ENCODE measurements at regions not wholly inside any gene's neighbourhood (a gene's known extent, or its start where the extent isn't known, plus 50 kb on each side); places are given as distances from the start of the nearest gene placed in this dataset.
"Not testable (repeated sequence)": the region's sequence is repeated elsewhere in the genome, so short reads cannot be mapped to it uniquely, and the experiment has no call there.

DNA sequence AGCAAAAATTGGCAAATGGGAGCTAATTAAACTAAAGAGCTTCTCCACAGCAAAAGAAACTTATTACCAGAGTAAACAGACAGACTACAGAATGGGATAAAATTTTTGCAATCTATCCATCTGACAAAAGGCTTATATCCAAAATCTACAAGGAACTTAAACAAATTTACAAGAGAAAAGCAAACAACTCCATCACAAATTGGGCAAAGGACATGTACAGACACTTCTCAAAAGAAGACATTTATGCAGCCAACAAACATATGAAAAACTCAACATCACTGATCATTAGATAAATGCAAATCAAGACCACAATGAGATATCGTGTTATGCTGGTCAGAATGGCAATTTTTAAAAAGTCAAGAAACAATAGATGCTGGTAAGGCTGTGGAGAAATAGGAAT, 315.6 kb downstream of the DMAC1 start:
- not testable (repeated sequence) for DNase-seq (ENCODE audit: low read depth in 2 of 3, low spot score in 2 of 3)

- DNase-seq (ENCODE audit: low read depth in 2 of 3, low spot score in 2 of 3), result no peak
Observed at GRCh38 chr9:7481570-7481969, 318.0 kb downstream of the DMAC1 start.

- DNase-seq (ENCODE audit: low read depth in 2 of 3, low spot score in 2 of 3), result no peak
Observed at GRCh38 chr9:7479300-7479699, 320.3 kb downstream of the DMAC1 start.

DNA sequence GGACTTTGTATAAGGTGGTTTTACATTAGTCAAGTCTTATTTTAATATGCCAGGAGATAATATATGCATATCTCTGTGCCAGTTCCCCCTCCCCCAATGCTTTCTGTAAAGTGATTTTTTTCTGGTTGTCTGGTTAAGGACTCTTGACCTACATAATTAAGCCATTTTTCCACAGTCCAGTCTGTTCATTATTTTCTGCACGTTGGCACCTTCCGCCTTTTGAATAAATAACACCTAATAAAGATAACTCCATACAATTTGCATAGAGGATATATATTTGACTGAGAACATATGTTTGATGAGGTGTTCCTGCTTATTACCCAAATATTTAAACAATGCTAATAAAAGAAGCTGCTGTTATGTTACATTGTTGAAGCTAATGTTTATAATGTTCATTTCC, 320.9 kb downstream of the DMAC1 start:
- no peak for DNase-seq (ENCODE audit: low read depth in 2 of 3, low spot score in 2 of 3)

GRCh38 chr9:7467186-7467585, 332.4 kb downstream of the DMAC1 start:
- no peak for DNase-seq (ENCODE audit: low read depth in 2 of 3, low spot score in 2 of 3)

DNA sequence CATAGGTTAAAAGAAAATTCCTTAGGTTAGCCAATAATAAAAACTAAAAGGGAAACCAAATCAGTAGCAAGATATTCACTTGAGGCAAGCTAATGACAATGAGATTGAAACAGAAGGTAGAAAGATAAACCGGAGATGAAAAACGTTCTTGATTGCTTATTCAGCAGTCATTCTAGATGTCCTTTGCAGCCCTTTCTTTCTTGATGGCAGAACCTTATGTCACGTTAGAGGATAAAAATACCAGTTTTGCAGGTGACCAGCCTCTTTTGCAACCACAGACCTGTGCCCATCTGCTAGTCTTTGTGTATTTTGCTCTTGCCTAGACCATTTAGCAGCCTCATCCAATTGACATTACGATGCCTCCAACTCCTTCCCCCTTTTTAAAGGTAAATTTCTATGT, 337.8 kb downstream of the DMAC1 start:
- DNase-seq (ENCODE audit: low read depth in 2 of 3, low spot score in 2 of 3), result no peak

GRCh38 chr9:7456793-7457530, 342.6 kb downstream of the DMAC1 start:
- DNase-seq (ENCODE audit: low read depth in 2 of 3, low spot score in 2 of 3), result no peak

DNA sequence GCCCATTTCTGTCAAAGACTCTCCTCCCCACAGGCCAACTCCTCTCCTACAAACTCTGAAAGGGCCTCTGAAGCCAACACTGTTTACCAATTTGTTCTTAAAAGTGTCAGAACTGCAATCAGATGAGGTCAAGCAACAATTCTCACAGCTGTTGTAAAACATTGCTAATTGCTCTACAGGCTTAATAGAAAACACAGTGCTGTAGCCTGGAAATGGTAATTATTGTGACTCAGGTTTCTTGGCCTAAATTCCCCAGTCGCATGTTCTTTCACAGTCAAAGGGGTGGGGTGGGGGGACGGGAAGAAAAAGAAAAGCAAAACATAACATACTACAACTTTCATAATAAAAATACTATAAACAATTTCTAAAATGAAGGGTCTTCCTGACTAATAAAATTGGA, 343.2 kb downstream of the DMAC1 start:
- DNase-seq (ENCODE audit: low read depth in 2 of 3, low spot score in 2 of 3), result no peak

GRCh38 chr9:7454624-7455023, 345.0 kb downstream of the DMAC1 start:
- DNase-seq (ENCODE audit: low read depth in 2 of 3, low spot score in 2 of 3), result no peak

- DNase-seq (ENCODE audit: low read depth in 2 of 3, low spot score in 2 of 3), result no peak
Observed at GRCh38 chr9:7452378-7452777, 347.2 kb downstream of the DMAC1 start.

DNA sequence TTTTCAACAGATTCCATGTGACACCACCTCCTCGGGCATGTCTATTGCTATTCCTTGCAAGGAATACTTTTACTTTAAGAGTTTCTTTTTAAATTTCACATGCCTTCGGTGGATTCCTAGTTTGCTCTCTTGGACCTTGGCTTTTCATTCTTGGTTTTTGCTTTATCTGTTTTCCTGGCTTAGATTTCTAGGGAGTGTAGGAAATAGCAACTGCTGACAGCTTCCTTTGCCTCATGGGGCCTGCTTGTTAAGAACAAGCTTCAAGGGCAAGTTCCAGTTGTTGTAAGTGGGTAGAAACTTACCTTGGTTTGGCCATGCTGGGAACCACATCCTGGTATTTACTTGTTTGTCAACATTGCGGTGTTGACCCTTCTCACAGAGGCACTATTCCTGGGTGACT, 348.5 kb downstream of the DMAC1 start:
- no peak for DNase-seq (ENCODE audit: low read depth in 2 of 3, low spot score in 2 of 3)

- DNase-seq (ENCODE audit: low read depth in 2 of 3, low spot score in 2 of 3), result no peak
Observed at GRCh38 chr9:7443541-7443940, 356.0 kb downstream of the DMAC1 start.

- no peak for DNase-seq (ENCODE audit: low read depth in 2 of 3, low spot score in 2 of 3)
Observed at GRCh38 chr9:7439355-7439995, 360.1 kb downstream of the DMAC1 start.

- no peak for DNase-seq (ENCODE audit: low read depth in 2 of 3, low spot score in 2 of 3)
Observed at GRCh38 chr9:7436754-7437153, 362.8 kb downstream of the DMAC1 start.

- DNase-seq (ENCODE audit: low read depth in 2 of 3, low spot score in 2 of 3), result no peak
Observed at GRCh38 chr9:7433508-7434292, 365.9 kb downstream of the DMAC1 start.

- no peak for DNase-seq (ENCODE audit: low read depth in 2 of 3, low spot score in 2 of 3)
Observed at GRCh38 chr9:7432989-7433388, 366.6 kb downstream of the DMAC1 start.

DNA sequence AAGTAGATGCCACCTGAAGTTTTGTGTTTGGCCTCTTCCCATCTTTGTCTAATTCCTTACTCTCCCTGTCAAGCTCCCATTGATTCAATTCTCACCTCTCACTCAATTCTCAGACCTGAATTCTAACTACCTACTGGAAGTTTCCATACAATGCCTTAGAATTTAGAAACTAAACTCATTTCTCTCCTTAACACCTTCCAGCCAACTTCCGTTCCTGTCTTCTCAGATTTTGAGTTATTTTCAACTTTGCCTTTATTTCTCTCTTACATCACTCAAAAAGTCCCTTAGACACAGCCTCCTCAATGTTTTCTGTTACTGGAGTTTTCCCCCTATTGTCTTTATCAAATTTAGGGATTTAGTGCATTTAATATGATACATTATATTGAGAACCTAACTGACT, 382.2 kb downstream of the DMAC1 start:
- DNase-seq (ENCODE audit: low read depth in 2 of 3, low spot score in 2 of 3), result not testable (repeated sequence)

- DNase-seq (ENCODE audit: low read depth in 2 of 3, low spot score in 2 of 3), result no peak
Observed at GRCh38 chr9:7415836-7416235, 383.7 kb downstream of the DMAC1 start.

DNA sequence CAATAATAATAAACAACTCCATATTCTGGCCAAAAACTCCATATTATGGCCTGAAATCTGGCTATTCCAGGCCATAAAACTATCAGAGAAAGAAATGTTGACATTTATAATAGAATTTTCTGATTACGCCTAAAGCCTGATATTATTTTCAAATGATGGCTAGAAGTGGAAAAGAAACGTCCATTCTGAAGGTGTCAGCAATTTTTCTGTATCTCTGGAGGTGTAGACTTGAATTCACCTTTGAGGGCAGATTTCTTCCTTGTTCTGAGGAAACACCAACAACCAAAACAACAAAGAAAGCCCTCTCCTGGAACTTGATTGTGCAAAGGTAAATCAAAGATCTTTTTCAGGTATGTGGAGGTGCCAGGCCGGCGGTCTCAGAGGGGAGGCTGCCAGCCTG, 390.7 kb downstream of the DMAC1 start:
- no peak for DNase-seq (ENCODE audit: low read depth in 2 of 3, low spot score in 2 of 3)

- DNase-seq (ENCODE audit: low read depth in 2 of 3, low spot score in 2 of 3), result no peak
Observed at GRCh38 chr9:7407246-7407645, 392.3 kb downstream of the DMAC1 start.

- DNase-seq (ENCODE audit: low read depth in 2 of 3, low spot score in 2 of 3), result no peak
Observed at GRCh38 chr9:7405924-7406604, 393.5 kb downstream of the DMAC1 start.

Measured in activated CD8-positive, alpha-beta memory T cell treated with anti-CD3 and anti-CD28 coated beads for 48 hours (primary cell).